ENCODE measurements at regions not wholly inside any gene's neighbourhood (a gene's known extent, or its start where the extent isn't known, plus 50 kb on each side); places are given as distances from the start of the nearest gene placed in this dataset.

DNA sequence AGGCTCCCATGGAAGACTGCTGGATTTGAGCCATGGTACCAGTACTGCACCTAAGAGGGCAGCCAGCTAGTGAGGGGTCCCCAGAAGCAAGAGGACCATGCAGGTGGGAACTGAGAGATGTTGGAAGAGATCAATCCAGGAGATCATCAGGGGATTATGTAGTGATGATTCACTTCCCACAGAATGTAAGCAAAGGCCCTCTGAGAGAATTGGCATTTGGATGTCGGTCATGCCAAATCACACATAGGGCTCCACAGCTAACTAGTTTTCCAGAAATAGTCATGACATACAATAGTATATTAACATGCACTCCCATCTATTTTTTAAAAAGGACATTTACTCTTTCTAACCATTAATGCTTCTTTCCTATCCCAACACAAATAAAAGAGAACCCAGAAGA is 112.5 kb downstream of the RASGEF1B start:
- H3K4me3 ChIP-seq (ENCODE audit: low read length in 3 of 3): no peak overlapping the region
- FAIRE-seq (no peak), DNase-seq (no peak)
- H3K27me3 ChIP-seq (ENCODE audit: control insufficient read depth, insufficient read depth, low read length): no peaks in the 10 kb centered on the region
- no peaks in the 10 kb centered on the region for H3K4me1 ChIP-seq (ENCODE audit: control insufficient read depth in 2 of 3, insufficient read depth in 2 of 3, low read depth in 1 of 3, low read length in 3 of 3)
- no peaks in the 10 kb centered on the region for H3K36me3 ChIP-seq (ENCODE audit: control insufficient read depth in 2 of 3, insufficient read depth in 3 of 3, low read length in 3 of 3)
- intact Hi-C loops (cut with DNase I): no loop called here
- no peak overlapping the region for H3K27ac ChIP-seq (ENCODE audit: low read depth in 2 of 2, low read length in 2 of 2)
- H3K9me3 ChIP-seq (ENCODE audit: control insufficient read depth in 2 of 3, insufficient read depth in 1 of 3, low read length in 3 of 3): no peaks in the 10 kb centered on the region
- TF ChIP-seq, protein P1, sequence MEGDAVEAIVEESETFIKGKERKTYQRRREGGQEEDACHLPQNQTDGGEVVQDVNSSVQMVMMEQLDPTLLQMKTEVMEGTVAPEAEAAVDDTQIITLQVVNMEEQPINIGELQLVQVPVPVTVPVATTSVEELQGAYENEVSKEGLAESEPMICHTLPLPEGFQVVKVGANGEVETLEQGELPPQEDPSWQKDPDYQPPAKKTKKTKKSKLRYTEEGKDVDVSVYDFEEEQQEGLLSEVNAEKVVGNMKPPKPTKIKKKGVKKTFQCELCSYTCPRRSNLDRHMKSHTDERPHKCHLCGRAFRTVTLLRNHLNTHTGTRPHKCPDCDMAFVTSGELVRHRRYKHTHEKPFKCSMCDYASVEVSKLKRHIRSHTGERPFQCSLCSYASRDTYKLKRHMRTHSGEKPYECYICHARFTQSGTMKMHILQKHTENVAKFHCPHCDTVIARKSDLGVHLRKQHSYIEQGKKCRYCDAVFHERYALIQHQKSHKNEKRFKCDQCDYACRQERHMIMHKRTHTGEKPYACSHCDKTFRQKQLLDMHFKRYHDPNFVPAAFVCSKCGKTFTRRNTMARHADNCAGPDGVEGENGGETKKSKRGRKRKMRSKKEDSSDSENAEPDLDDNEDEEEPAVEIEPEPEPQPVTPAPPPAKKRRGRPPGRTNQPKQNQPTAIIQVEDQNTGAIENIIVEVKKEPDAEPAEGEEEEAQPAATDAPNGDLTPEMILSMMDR (IDR thresholded peaks at IDR 0.05; ENCODE audit: borderline replicate concordance, extremely low read depth, insufficient read depth): no peak
- no peak overlapping the region for H3K9ac ChIP-seq (ENCODE audit: low read length in 3 of 3)

GRCh38 chr4:81358154-81358553 is 113.6 kb downstream of the RASGEF1B start:
- TF ChIP-seq, protein P1 (IDR thresholded peaks at IDR 0.05; ENCODE audit: borderline replicate concordance, extremely low read depth, insufficient read depth): no peak
- DNase-seq (no peak), FAIRE-seq (no peak)
- H3K27me3 ChIP-seq (ENCODE audit: control insufficient read depth, insufficient read depth, low read length): no peaks in the 10 kb centered on the region
- H3K9ac ChIP-seq (ENCODE audit: low read length in 3 of 3): no peak overlapping the region
- H3K4me1 ChIP-seq (ENCODE audit: control insufficient read depth in 2 of 3, insufficient read depth in 2 of 3, low read depth in 1 of 3, low read length in 3 of 3): no peaks in the 10 kb centered on the region
- intact Hi-C loops (cut with DNase I): no loop called here
- no peaks in the 10 kb centered on the region for H3K36me3 ChIP-seq (ENCODE audit: control insufficient read depth in 2 of 3, insufficient read depth in 3 of 3, low read length in 3 of 3)
- H3K9me3 ChIP-seq (ENCODE audit: control insufficient read depth in 2 of 3, insufficient read depth in 1 of 3, low read length in 3 of 3): no peaks in the 10 kb centered on the region
- no peak overlapping the region for H3K27ac ChIP-seq (ENCODE audit: low read depth in 2 of 2, low read length in 2 of 2)
- H3K4me3 ChIP-seq (ENCODE audit: low read length in 3 of 3): no peak overlapping the region

DNA sequence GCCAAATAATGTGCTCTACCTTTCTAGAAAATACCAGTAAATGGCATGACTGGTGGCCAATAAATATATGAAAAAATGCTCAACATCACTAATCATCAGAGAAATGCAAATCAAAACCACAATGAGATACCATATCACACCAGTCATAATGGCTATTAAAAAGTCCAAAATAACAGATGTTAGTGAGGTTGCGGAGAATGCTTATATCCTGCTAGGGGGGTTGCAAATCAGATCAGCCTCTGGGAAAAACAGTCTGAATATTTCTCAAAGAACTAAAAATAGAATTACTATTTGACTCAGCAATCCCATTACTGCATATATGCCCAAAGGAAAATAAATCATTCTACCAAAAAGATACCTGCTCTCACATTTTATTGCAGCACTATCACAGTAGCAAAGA is 115.1 kb downstream of the RASGEF1B start:
- intact Hi-C loops (cut with DNase I): no loop called here

More for the DNA sequence above, 115.1 kb downstream of the RASGEF1B start:
- no peaks in the 10 kb centered on the region for H3K4me1 ChIP-seq (ENCODE audit: control insufficient read depth in 2 of 3, insufficient read depth in 2 of 3, low read depth in 1 of 3, low read length in 3 of 3)
- H3K36me3 ChIP-seq (ENCODE audit: control insufficient read depth in 2 of 3, insufficient read depth in 3 of 3, low read length in 3 of 3): no peaks in the 10 kb centered on the region
- H3K27me3 ChIP-seq (ENCODE audit: control insufficient read depth, insufficient read depth, low read length): no peaks in the 10 kb centered on the region
- H3K4me3 ChIP-seq (ENCODE audit: low read length in 3 of 3): no peak overlapping the region
- FAIRE-seq: no peak
- TF ChIP-seq, protein P1 (IDR thresholded peaks at IDR 0.05; ENCODE audit: borderline replicate concordance, extremely low read depth, insufficient read depth): no peak
- no peak for DNase-seq
- H3K9ac ChIP-seq (ENCODE audit: low read length in 3 of 3): no peak overlapping the region
- no peak overlapping the region for H3K27ac ChIP-seq (ENCODE audit: low read depth in 2 of 2, low read length in 2 of 2)
- H3K9me3 ChIP-seq (ENCODE audit: control insufficient read depth in 2 of 3, insufficient read depth in 1 of 3, low read length in 3 of 3): no peaks in the 10 kb centered on the region
